DND-41 (cell line): ENCODE measurements at regions not wholly inside any gene's neighbourhood (a gene's known extent, or its start where the extent isn't known, plus 50 kb on each side); places are given as distances from the start of the nearest gene placed in this dataset.

Experiments
- ATAC-seq: fragments of 200-7000 bp; cut with Tn5 transposase; 3 replicates; pipeline ENCODE4 v1.9.1; 2021; ENCODE audit warnings: low read depth; ENCODE audit not compliant: insufficient read depth
- DNase-seq: peaks from one replicate; pipeline ENCODE4 v3.0.0-alpha.2; 2020
- H2AFZ ChIP-seq: 2 replicates; pipeline ENCODE4 v1.6.0; 2012; ENCODE audit warnings: low read depth, low read length
- H3K27ac ChIP-seq: 2 replicates; pipeline ENCODE4 v1.5.1; 2012; ENCODE audit warnings: low read length, inconsistent platforms
- H3K27me3 ChIP-seq: fragments of 200-600 bp; sonication (generic); 2 replicates; pipeline ENCODE4 v1.6.0; 2012; ENCODE audit warnings: low read length, mild to moderate bottlenecking, inconsistent platforms; ENCODE audit not compliant: insufficient read depth, poor library complexity
- H3K36me3 ChIP-seq: 2 replicates; pipeline ENCODE4 v1.5.1; 2012; ENCODE audit warnings: low read length, inconsistent platforms; ENCODE audit not compliant: insufficient read depth
- H3K4me1 ChIP-seq: 2 replicates; pipeline ENCODE4 v1.5.1; 2012; ENCODE audit warnings: mild to moderate bottlenecking, low read length; ENCODE audit not compliant: insufficient read depth
- H3K4me2 ChIP-seq: 2 replicates; pipeline ENCODE4 v1.6.0; 2012; ENCODE audit warnings: mild to moderate bottlenecking, moderate library complexity, low read length, inconsistent platforms; ENCODE audit not compliant: insufficient read depth
- H3K4me3 ChIP-seq, 2 experiments: fragments of 200-600 bp in 1 of 2; shearing (Covaris generic) in 1 of 2; 2 replicates each; pipeline ENCODE4 v1.5.1; 2012 to 2016; ENCODE audit warnings: inconsistent platforms in 2 of 2, low read length in 2 of 2, mild to moderate bottlenecking in 2 of 2, low read depth in 1 of 2, moderate library complexity in 1 of 2
- H3K79me2 ChIP-seq: 2 replicates; pipeline ENCODE4 v1.6.0; 2012; ENCODE audit warnings: low read length, inconsistent platforms; ENCODE audit not compliant: insufficient read depth
- H3K9ac ChIP-seq: 2 replicates; pipeline ENCODE4 v1.6.0; 2012; ENCODE audit warnings: low read depth, mild to moderate bottlenecking, inconsistent platforms, low read length, moderate library complexity
- H3K9me3 ChIP-seq: 2 replicates; pipeline ENCODE4 v1.5.1; 2012; ENCODE audit warnings: low read length, moderate library complexity, mild to moderate bottlenecking, inconsistent platforms; ENCODE audit not compliant: insufficient read depth, severe bottlenecking
- H4K20me1 ChIP-seq: 2 replicates; pipeline ENCODE4 v1.6.0; 2012; ENCODE audit warnings: low read length; ENCODE audit not compliant: insufficient read depth
- EZH2 ChIP-seq: IDR thresholded peaks from 3 replicates; pipeline ENCODE4 v1.6.1; 2012; ENCODE audit warnings: borderline replicate concordance, low read depth, mild to moderate bottlenecking, moderate library complexity, low read length, inconsistent platforms; ENCODE audit not compliant: severe bottlenecking
- TF ChIP-seq, protein P1 (sequence below): IDR thresholded peaks from 2 replicates; pipeline ENCODE4 v1.5.1; 2012; ENCODE audit warnings: borderline replicate concordance, low read length, moderate library complexity, mild to moderate bottlenecking; ENCODE audit not compliant: poor library complexity, severe bottlenecking; ENCODE audit errors: extremely low read depth

DNA sequence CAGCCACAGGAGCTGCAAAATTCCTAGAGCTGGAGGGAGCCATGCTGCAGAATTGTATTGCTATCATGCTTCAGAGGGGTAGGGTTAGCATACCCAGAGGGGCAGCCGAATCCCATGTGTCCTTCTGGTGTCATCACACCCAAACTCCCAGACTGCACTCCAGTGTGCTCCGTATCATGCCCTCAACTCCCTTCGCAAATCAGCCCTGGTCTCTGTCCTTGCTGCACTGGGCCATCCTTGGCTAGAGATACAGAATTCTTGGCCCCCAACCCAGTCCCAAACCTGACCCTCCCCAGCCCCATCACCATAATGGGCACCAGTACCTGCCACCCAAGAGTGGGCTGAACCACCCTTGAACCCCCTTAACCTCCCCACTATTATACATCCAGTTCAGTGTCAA lies 138.3 kb downstream of the ANKRD60 start:
- no peak overlapping the region for H3K4me2 ChIP-seq
- no peak overlapping the region for H2AFZ ChIP-seq
- no peaks in the 10 kb centered on the region for H4K20me1 ChIP-seq
- H3K4me1 ChIP-seq: no peaks in the 10 kb centered on the region
- no peaks in the 10 kb centered on the region for H3K79me2 ChIP-seq
- no peaks in the 10 kb centered on the region for H3K27me3 ChIP-seq
- no peak overlapping the region for H3K27ac ChIP-seq
- no peak overlapping the region for H3K4me3 ChIP-seq
- DNase-seq: no peak
- H3K9ac ChIP-seq: no peak overlapping the region
- H3K9me3 ChIP-seq: no peaks in the 10 kb centered on the region
- ATAC-seq: no peak
- TF ChIP-seq, protein P1, sequence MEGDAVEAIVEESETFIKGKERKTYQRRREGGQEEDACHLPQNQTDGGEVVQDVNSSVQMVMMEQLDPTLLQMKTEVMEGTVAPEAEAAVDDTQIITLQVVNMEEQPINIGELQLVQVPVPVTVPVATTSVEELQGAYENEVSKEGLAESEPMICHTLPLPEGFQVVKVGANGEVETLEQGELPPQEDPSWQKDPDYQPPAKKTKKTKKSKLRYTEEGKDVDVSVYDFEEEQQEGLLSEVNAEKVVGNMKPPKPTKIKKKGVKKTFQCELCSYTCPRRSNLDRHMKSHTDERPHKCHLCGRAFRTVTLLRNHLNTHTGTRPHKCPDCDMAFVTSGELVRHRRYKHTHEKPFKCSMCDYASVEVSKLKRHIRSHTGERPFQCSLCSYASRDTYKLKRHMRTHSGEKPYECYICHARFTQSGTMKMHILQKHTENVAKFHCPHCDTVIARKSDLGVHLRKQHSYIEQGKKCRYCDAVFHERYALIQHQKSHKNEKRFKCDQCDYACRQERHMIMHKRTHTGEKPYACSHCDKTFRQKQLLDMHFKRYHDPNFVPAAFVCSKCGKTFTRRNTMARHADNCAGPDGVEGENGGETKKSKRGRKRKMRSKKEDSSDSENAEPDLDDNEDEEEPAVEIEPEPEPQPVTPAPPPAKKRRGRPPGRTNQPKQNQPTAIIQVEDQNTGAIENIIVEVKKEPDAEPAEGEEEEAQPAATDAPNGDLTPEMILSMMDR: no peak
- no peak for TF ChIP-seq EZH2
- no peaks in the 10 kb centered on the region for H3K36me3 ChIP-seq

DNA sequence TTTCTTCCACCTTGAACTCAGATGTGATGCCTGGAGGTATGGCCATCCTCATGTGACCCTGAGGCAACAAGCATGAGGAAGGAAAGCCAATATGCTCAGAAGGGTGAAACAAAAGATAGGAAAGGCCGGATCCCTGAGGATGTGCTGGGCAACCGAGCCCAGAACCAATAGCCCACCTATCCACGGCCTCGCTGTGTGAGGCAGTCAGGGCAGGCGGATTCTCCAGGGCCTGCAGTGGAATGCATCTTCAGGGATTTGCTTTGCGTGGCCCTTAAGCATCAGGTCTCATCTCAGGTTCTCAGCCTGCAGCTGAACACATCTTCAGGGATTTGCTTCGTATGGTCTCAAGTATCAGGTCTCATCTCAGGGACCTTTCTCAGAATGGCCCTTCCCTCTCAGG lies 139.8 kb downstream of the ANKRD60 start:
- no peak overlapping the region for H3K4me3 ChIP-seq
- no peaks in the 10 kb centered on the region for H3K27me3 ChIP-seq
- no peaks in the 10 kb centered on the region for H4K20me1 ChIP-seq
- ATAC-seq (no peak), DNase-seq (no peak)
- H3K9ac ChIP-seq: no peak overlapping the region
- no peak for TF ChIP-seq EZH2
- TF ChIP-seq, protein P1: no peak
- H3K9me3 ChIP-seq: no peaks in the 10 kb centered on the region
- no peaks in the 10 kb centered on the region for H3K4me1 ChIP-seq
- no peak overlapping the region for H2AFZ ChIP-seq
- H3K27ac ChIP-seq: no peak overlapping the region
- H3K4me2 ChIP-seq: no peak overlapping the region
- no peaks in the 10 kb centered on the region for H3K79me2 ChIP-seq
- H3K36me3 ChIP-seq: no peaks in the 10 kb centered on the region

- Histone ChIP-seq H3K27ac (no peak overlapping the region), H3K27me3 (peaks cover 2% of the 10 kb centered on the region)
- TF ChIP-seq, protein P1: no peak
- no peak for TF ChIP-seq EZH2
Measured at GRCh38 chr20:58088105-58088504, 140.3 kb downstream of the ANKRD60 start.

DNA sequence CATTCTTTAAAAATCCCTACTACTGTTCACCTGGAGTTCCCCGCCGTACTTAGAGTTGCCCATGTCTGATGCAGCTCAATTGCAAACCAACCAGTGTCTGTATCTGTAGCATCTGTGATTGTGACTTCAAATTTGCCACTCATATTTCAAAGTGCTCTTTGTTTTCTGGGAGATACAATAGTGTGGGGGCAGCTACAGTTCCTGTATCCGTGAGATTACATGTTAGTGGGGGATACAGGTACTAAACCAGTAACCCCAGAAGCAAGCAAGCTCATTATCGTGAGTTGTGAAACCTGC lies 140.9 kb downstream of the ANKRD60 start:
- H3K4me3 ChIP-seq: no peak overlapping the region
- no peak overlapping the region for H3K9ac ChIP-seq
- no peak overlapping the region for H2AFZ ChIP-seq
- TF ChIP-seq, protein P1: no peak
- TF ChIP-seq EZH2: no peak
- H3K9me3 ChIP-seq: no peaks in the 10 kb centered on the region
- ATAC-seq (no peak), DNase-seq (no peak)
- no peaks in the 10 kb centered on the region for H3K36me3 ChIP-seq
- no peaks in the 10 kb centered on the region for H4K20me1 ChIP-seq
- H3K4me1 ChIP-seq: no peaks in the 10 kb centered on the region
- H3K27me3 ChIP-seq: peaks cover 4% of the 10 kb centered on the region
- H3K79me2 ChIP-seq: no peaks in the 10 kb centered on the region
- no peak overlapping the region for H3K4me2 ChIP-seq
- H3K27ac ChIP-seq: no peak overlapping the region

More at GRCh38 chr20:58088105-58088504, 140.3 kb downstream of the ANKRD60 start:
- no peak overlapping the region for H2AFZ ChIP-seq
- H3K4me2 ChIP-seq: no peak overlapping the region
- no peaks in the 10 kb centered on the region for H4K20me1 ChIP-seq
- no peak for DNase-seq
- no peak overlapping the region for H3K9ac ChIP-seq
- H3K4me1 ChIP-seq: no peaks in the 10 kb centered on the region
- no peak for ATAC-seq
- no peaks in the 10 kb centered on the region for H3K79me2 ChIP-seq
- H3K36me3 ChIP-seq: no peaks in the 10 kb centered on the region
- no peak overlapping the region for H3K4me3 ChIP-seq
- no peaks in the 10 kb centered on the region for H3K9me3 ChIP-seq
